Hematopoietic multipotent progenitor cell treated with erythropoietin and hydrocortisone succinate and interleukin-3 and kit ligand, for 6 days (in vitro differentiated cells): ENCODE measurements at regions not wholly inside any gene's neighbourhood (a gene's known extent, or its start where the extent isn't known, plus 50 kb on each side); places are given as distances from the start of the nearest gene placed in this dataset.
"Not testable (repeated sequence)": the region's sequence is repeated elsewhere in the genome, so short reads cannot be mapped to it uniquely, and the experiment has no call there.

Experiments used
- DNase-seq: peaks from one replicate; pipeline ENCODE4 v3.0.0-alpha.2; 2015

GRCh38 chrX:26851981-26852380 lies 611.2 kb downstream of the PPP4R3C start:
- no peak for DNase-seq

DNA sequence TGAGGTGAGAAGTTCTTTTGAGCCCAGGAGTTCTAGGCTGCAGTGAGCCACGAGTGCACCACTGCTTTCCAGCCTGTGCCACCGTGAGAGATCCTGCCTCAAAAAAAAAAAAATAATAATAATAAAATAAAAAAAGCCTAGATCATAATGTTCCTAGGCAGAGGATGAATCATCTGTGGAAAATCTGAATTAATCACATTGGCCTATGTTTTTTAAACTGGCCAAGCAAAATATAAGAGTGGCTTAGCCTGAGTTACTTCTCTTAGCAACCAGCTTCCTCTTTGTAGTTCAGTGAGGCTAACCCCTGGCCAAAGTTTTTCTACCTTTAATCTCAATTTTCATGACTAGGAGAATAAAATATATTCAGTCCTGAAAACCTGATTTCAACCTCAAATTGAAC lies 614.6 kb downstream of the PPP4R3C start:
- no peak for DNase-seq

DNA sequence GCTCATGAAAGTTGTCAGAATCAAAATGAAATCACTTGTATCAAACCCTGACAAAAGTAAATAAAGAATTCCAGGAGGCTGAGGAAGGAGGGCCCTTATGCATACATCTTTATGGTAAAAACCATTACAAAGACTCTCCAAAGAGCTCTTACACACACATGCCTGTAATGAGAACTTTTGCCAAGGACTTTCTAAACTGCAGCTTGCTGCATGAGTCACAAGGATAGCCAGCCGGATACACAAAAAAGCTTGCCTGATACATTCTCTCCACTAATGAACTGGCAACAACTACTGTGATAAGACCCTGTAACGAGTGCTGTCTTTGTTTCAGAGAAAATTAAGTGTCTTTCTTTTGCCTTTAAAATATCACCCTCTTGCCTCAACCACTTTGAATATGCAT lies 618.1 kb downstream of the PPP4R3C start:
- no peak for DNase-seq

DNA sequence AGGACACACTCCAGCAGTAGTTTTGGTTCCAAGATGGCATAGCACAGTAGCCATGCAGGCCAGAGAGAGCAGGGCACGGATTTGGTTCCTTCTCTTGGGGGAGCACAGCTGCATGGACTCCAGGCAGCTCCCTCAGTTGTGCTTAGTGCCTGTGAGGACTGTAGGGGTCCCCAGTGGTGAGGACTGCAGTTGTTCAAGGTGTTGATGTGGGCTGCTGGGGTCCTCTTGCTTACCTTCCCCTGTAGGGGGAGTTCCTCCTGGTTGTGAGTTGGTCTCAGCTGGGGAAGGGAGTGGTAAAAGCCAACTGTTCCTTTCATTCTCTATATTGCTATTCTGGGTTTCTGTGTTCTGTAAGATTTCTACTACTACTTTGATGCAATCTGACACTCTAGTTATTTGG lies 606.5 kb downstream of the MAGEB5 start:
- no peak for DNase-seq

DNA sequence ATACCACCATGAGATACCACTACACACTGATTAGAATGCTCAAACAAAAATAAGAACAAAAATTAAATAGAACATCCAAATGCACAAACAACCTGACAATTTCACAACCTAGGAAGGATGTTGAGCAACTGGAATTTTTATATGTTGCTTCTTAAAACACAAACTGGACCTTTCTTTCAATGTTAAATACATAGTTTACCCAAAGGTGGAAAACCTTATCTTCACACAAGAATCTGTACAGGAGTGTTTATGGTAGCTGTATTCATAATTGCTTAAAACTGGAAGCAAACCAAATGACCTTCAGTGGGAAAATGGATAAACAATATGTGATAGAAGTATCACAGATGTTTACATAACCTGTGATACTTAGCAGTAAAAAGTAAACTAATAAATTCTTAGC lies 573.8 kb downstream of the MAGEB5 start:
- no peak for DNase-seq

DNA sequence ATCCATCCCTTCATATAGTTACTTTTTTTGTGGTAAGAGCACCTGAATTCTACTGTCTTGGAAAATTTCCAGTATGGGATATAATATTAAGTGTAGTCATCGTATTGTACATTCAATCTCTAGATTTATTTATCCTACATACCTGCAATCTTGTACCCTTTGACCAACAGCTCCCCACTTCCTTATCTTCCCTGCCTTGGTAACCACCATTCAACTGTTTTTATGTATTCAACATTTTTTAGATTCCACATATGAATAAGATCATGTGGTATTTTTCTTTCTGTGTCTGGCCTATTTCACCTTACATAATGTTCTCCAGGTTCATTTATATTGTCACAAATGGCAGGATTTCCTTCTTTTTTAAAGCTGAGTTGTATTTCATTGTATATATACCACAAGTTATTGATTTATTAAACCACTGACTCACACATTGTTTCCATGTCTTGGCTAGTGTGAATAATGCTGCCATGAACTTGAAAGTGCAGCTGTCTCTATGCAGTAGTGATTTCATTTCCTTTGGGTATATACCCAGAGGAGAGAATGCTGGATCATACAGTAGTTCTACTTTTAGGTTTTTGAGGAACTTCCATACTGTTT lies 572.5 kb downstream of the MAGEB5 start:
- no peak for DNase-seq

- DNase-seq, result peak; percentile 65
These were observed 567.7 kb downstream of the MAGEB5 start for GRCh38 chrX:26783512-26784225.

GRCh38 chrX:26778320-26778888 lies 562.4 kb downstream of the MAGEB5 start:
- DNase-seq, result peak; percentile 1

- DNase-seq, result no peak
These were observed 546.3 kb downstream of the MAGEB5 start for GRCh38 chrX:26762253-26762652.

- not testable (repeated sequence) for DNase-seq
These were observed 539.8 kb downstream of the MAGEB5 start for GRCh38 chrX:26755760-26756159.

GRCh38 chrX:26747877-26748276 lies 531.9 kb downstream of the MAGEB5 start:
- DNase-seq, result no peak

GRCh38 chrX:26722666-26723428 lies 506.9 kb downstream of the MAGEB5 start:
- no peak for DNase-seq

- no peak for DNase-seq
These were observed 456.6 kb downstream of the MAGEB5 start for GRCh38 chrX:26672571-26672970.

DNA sequence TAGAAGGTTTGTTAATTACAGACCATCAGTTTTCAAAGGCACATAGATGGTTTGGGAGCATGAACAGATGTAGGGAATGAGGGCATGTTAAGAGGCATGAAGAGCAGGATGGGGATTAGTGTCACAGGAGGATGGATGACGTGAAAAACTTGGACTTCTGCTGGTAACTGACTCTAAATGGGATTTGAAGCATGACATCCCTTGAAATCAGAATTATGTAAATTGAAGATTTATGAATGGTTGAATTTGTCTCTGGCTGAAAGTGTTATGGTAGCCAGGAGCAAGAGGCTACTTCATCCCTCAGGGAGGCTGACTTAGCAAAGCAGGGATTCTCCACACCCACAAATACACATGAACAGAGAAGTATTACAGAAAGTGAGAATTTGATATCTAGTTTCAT lies 454.6 kb downstream of the MAGEB5 start:
- DNase-seq, result no peak

GRCh38 chrX:26664919-26665318 lies 448.9 kb downstream of the MAGEB5 start:
- no peak for DNase-seq

GRCh38 chrX:26653050-26653449 lies 437.1 kb downstream of the MAGEB5 start:
- DNase-seq, result no peak

GRCh38 chrX:26651755-26652154 lies 435.8 kb downstream of the MAGEB5 start:
- peak; percentile 19 for DNase-seq

GRCh38 chrX:26649534-26649933 lies 433.6 kb downstream of the MAGEB5 start:
- DNase-seq, result peak; percentile 41

DNA sequence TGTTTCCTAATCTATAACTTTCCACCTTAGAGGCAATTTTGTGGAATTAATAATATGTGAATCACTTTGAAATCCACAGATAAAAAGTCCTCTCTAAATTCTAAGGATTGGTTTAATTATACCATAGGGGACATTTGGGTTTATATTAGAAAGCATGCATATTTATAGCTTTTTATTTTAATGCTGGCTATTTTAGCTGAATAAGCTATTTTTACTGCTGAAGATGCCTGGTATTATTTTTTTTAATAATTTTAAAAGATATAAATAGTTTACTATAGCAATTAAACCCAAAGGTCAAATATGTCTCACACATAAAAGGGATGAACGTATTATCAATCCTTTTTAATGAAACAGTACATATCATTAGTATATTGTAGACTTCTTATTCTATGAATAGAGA lies 415.4 kb downstream of the MAGEB5 start:
- DNase-seq, result no peak

DNA sequence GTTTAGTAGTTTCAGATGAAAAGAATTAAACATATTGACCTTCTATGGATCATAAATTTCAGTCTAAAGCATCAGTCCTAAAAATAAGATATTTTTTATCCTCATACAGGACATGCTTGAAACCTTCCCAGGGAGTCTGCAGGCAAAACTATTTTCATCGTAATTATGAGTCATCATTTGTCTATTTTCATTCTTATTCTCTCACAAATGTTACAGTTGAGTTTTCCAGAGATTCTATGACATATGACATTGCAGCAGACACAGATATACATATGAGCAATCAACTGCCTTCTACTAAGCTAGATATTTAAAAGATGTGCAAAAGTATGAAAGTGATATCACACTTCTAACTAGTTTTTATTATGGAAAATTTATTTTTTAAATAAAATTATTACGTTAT lies 398.0 kb downstream of the MAGEB5 start:
- DNase-seq, result no peak

GRCh38 chrX:26606971-26607370 lies 391.0 kb downstream of the MAGEB5 start:
- no peak for DNase-seq

DNA sequence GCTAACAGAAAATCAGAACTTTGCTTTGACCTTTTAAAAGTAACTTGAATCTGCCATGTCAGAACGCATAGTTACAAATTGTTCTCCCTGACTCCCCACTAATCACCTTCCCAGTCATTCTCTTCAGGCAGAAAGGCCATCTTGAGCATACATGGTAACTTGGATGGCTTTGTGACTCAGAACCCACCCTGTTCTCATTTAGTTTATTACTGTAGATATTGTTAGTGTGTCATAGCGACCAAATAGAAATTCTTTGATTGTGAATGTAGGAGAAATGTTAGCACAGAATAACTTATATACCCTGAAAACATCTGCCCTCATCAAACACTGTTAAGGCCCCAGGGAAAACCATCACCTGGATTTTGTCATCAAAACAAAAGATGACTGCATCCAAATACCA lies 382.0 kb downstream of the MAGEB5 start:
- DNase-seq, result no peak

GRCh38 chrX:26590849-26591248 lies 374.9 kb downstream of the MAGEB5 start:
- no peak for DNase-seq

DNA sequence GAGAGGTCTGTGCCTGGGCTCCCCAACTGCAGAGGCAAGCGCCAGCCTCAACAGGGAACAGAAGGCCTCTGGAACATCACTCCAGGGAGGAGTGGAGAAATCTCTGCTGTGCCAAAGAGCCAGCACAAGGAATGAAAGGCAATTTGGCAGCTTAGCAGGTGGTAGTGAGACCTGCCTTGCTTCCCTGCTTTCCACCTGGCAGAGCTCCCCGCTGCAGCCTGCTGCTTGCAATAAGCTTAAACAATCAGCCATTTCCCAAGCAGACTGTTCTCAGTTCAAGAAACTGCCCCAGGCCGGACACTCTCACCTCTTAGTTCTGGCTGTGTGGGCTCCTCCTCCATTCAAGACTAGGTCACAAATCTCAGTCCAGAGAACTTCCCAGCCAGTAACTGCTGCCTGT lies 370.6 kb downstream of the MAGEB5 start:
- DNase-seq, result no peak
